ENCODE measurements at regions not wholly inside any gene's neighbourhood (a gene's known extent, or its start where the extent isn't known, plus 50 kb on each side); places are given as distances from the start of the nearest gene placed in this dataset.
A peak's percentile ranks its signal among the peaks of the same experiment; 100 is the strongest.

- no peak for DNase-seq (ENCODE audit: low read depth in 2 of 3, low spot score in 2 of 3)
Measured at GRCh38 chr3:107008213-107008612, 369.0 kb upstream of the CCDC54 start.

GRCh38 chr3:107013641-107014040 lies 363.6 kb upstream of the CCDC54 start:
- DNase-seq (ENCODE audit: low read depth in 2 of 3, low spot score in 2 of 3), result no peak

- DNase-seq (ENCODE audit: low read depth in 2 of 3, low spot score in 2 of 3), result no peak
Measured at GRCh38 chr3:107024551-107025026, 352.6 kb upstream of the CCDC54 start.

GRCh38 chr3:107025961-107026360 lies 351.3 kb upstream of the CCDC54 start:
- no peak for DNase-seq (ENCODE audit: low read depth in 2 of 3, low spot score in 2 of 3)

GRCh38 chr3:107028086-107028485 lies 349.2 kb upstream of the CCDC54 start:
- no peak for DNase-seq (ENCODE audit: low read depth in 2 of 3, low spot score in 2 of 3)

- no peak for DNase-seq (ENCODE audit: low read depth in 2 of 3, low spot score in 2 of 3)
Measured at GRCh38 chr3:107028626-107029025, 348.6 kb upstream of the CCDC54 start.

GRCh38 chr3:107032111-107032510 lies 345.1 kb upstream of the CCDC54 start:
- no peak for DNase-seq (ENCODE audit: low read depth in 2 of 3, low spot score in 2 of 3)

- no peak for DNase-seq (ENCODE audit: low read depth in 2 of 3, low spot score in 2 of 3)
Measured at GRCh38 chr3:107034142-107034541, 343.1 kb upstream of the CCDC54 start.

- DNase-seq (ENCODE audit: low read depth in 2 of 3, low spot score in 2 of 3), result no peak
Measured at GRCh38 chr3:107035176-107035575, 342.1 kb upstream of the CCDC54 start.

- DNase-seq (ENCODE audit: low read depth in 2 of 3, low spot score in 2 of 3), result no peak
Measured at GRCh38 chr3:107044677-107045076, 332.6 kb upstream of the CCDC54 start.

- DNase-seq (ENCODE audit: low read depth in 2 of 3, low spot score in 2 of 3), result no peak
Measured at GRCh38 chr3:107045791-107046190, 331.4 kb upstream of the CCDC54 start.

GRCh38 chr3:107055181-107055942 lies 321.9 kb upstream of the CCDC54 start:
- no peak for DNase-seq (ENCODE audit: low read depth in 2 of 3, low spot score in 2 of 3)

- DNase-seq (ENCODE audit: low read depth in 2 of 3, low spot score in 2 of 3), result no peak
Measured at GRCh38 chr3:107061466-107061865, 315.8 kb upstream of the CCDC54 start.

GRCh38 chr3:107062310-107062709 lies 314.9 kb upstream of the CCDC54 start:
- DNase-seq (ENCODE audit: low read depth in 2 of 3, low spot score in 2 of 3), result no peak

- DNase-seq (ENCODE audit: low read depth in 2 of 3, low spot score in 2 of 3), result no peak
Measured at GRCh38 chr3:107062787-107063186, 314.5 kb upstream of the CCDC54 start.

- no peak for DNase-seq (ENCODE audit: low read depth in 2 of 3, low spot score in 2 of 3)
Measured at GRCh38 chr3:107063351-107063750, 313.9 kb upstream of the CCDC54 start.

- DNase-seq (ENCODE audit: low read depth in 2 of 3, low spot score in 2 of 3), result peak; percentile 21 to 86 (median 70)
Measured at GRCh38 chr3:107064405-107065060, 312.7 kb upstream of the CCDC54 start.

GRCh38 chr3:107065094-107065861 lies 312.0 kb upstream of the CCDC54 start:
- DNase-seq (ENCODE audit: low read depth in 2 of 3, low spot score in 2 of 3), result peak in 2 of 3 donors; percentile 37 to 80

- DNase-seq (ENCODE audit: low read depth in 2 of 3, low spot score in 2 of 3), result no peak
Measured at GRCh38 chr3:107067421-107067820, 309.8 kb upstream of the CCDC54 start.

- DNase-seq (ENCODE audit: low read depth in 2 of 3, low spot score in 2 of 3), result peak in 1 of 3 donors; percentile 1
Measured at GRCh38 chr3:107068980-107069379, 308.3 kb upstream of the CCDC54 start.

GRCh38 chr3:107076946-107077345 lies 300.3 kb upstream of the CCDC54 start:
- DNase-seq (ENCODE audit: low read depth in 2 of 3, low spot score in 2 of 3), result no peak
